BJ (cell line): ENCODE measurements at regions not wholly inside any gene's neighbourhood (a gene's known extent, or its start where the extent isn't known, plus 50 kb on each side); places are given as distances from the start of the nearest gene placed in this dataset.

Source experiments
- CTCF ChIA-PET: fragments of 350-600 bp; formaldehyde crosslinking; extraction: SDS; loops from one replicate; lab custom pipeline; 2021; ENCODE audit warnings: antibody characterized with exemption, inconsistent platforms; lab: Yijun Ruan, JAX
- POLR2A ChIA-PET: fragments of 300-600 bp; sonication (Branson Sonifier 250); formaldehyde crosslinking; extraction: SDS; loops from one replicate; lab custom pipeline; 2021; ENCODE audit warnings: antibody characterized with exemption; lab: Charles Lee
- DNase-seq: peaks from one replicate; pipeline ENCODE4 v3.0.0-alpha.2; 2011; ENCODE audit warnings: low read depth
- H3K27me3 ChIP-seq: 2 replicates; pipeline ENCODE4 v1.6.0; 2011; ENCODE audit warnings: low read length; ENCODE audit not compliant: control insufficient read depth, insufficient read depth
- H3K36me3 ChIP-seq: 2 replicates; pipeline ENCODE4 v1.5.1; 2011; ENCODE audit warnings: low read length; ENCODE audit not compliant: control insufficient read depth, insufficient read depth
- H3K4me3 ChIP-seq: 2 replicates; pipeline ENCODE4 v1.5.1; 2011; ENCODE audit warnings: low read depth, mild to moderate bottlenecking, control low read depth, low read length
- TF ChIP-seq, protein P1 (sequence below): IDR thresholded peaks from 2 replicates; pipeline ENCODE4 v1.5.1; 2011; ENCODE audit warnings: low read depth, mild to moderate bottlenecking, control low read depth, inconsistent platforms, low read length, moderate library complexity; ENCODE audit not compliant: insufficient read depth

DNA sequence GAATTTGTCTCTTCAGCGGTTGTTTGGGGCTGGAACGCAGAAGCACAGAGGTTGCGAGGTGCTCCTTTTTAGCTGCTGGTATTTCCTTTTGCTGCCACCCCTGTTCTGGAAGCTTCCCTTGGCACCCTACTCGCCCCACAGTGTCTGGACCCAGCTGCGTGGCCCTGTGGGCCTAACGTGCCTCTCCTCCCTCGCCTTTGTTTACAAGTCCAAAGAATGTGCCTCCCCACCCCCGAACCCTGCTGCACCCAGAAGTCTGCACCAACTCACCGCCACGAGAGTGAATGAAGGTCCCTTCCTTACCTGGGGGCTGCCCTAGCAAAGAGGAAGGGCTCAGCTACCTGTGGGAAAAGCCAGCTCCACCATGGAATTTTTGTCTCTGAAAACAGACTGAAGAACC is 139.7 kb upstream of the RPS6KA2 start:
- TF ChIP-seq, protein P1, sequence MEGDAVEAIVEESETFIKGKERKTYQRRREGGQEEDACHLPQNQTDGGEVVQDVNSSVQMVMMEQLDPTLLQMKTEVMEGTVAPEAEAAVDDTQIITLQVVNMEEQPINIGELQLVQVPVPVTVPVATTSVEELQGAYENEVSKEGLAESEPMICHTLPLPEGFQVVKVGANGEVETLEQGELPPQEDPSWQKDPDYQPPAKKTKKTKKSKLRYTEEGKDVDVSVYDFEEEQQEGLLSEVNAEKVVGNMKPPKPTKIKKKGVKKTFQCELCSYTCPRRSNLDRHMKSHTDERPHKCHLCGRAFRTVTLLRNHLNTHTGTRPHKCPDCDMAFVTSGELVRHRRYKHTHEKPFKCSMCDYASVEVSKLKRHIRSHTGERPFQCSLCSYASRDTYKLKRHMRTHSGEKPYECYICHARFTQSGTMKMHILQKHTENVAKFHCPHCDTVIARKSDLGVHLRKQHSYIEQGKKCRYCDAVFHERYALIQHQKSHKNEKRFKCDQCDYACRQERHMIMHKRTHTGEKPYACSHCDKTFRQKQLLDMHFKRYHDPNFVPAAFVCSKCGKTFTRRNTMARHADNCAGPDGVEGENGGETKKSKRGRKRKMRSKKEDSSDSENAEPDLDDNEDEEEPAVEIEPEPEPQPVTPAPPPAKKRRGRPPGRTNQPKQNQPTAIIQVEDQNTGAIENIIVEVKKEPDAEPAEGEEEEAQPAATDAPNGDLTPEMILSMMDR = no peak
- Histone ChIP-seq H3K27me3 (no peaks in the 10 kb centered on the region), H3K36me3 (no peaks in the 10 kb centered on the region), H3K4me3 (no peak overlapping the region)
- POLR2A ChIA-PET = no interaction called here
- no peak for DNase-seq
- CTCF ChIA-PET = interaction anchor here (4.1 kb wide), 1 partner anchor 8 kb away, joined by 21 read pairs; no protein-coding TSS in a partner anchor

DNA sequence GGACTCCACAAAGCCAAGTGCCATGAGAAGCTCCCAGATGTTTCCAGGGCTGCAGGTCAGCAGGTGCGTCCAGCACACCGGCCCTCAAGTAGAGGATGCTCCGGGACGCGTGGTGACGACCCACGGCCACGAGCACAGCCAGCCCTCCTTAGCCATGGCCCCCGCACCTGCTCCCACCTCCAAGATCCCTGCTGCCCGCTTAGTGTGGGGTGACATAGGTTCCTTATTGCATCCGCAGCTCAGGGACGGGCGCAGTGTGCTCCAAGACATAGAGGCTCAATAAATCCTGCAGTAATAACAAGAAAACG is 138.1 kb upstream of the RPS6KA2 start:
- H3K4me3 ChIP-seq = no peak overlapping the region
- H3K36me3 ChIP-seq = no peaks in the 10 kb centered on the region
- CTCF ChIA-PET = interaction anchor here (0.7 to 4.1 kb wide), 4 partner anchors 10 to 225 kb away, joined by 3 to 21 read pairs (median 3); no protein-coding TSS in a partner anchor
- no peaks in the 10 kb centered on the region for H3K27me3 ChIP-seq
- TF ChIP-seq, protein P1 = no peak
- POLR2A ChIA-PET = no interaction called here
- no peak for DNase-seq

DNA sequence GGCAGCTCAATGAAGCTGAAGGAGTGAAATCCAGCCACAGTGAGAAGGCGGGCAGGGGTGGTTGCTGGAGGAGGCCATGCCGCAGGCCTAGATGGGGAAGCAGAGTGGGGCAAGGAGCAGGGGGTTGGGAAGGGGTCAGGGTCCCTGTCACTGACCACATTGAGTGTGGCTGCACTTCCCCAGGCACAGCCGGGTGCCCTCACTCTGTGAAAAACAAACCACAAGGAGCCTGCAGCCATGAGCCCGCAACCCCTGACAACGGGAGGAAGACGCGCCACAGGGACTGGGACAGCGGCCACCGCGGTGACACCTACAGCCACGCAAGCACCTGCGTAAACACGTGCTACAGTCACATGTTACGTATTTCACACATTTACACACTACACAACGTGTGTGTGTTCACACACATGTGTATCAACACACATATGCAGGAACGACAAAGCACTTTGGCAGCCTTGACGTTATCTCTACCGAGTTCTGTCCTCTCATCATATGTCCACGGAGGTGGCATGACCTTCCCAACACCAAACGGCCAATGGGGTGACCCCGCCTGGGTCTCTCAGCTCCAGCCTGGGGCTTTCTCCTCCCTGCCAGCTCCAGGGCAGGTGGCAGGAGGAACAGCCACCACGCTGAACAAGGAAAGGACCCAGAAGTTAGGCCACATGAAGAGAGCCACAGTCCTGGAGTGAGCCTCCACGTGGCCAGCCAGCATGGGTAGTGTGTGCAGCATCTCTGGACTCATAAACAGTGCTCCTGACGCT is 137.6 kb upstream of the RPS6KA2 start:
- DNase-seq = no peak
- ChIA-PET CTCF (interaction anchor here (0.8 to 4.1 kb wide), 3 partner anchors 11 to 225 kb away, joined by 3 to 21 read pairs (median 3); no protein-coding TSS in a partner anchor), POLR2A (no interaction called here)
- no peaks in the 10 kb centered on the region for H3K36me3 ChIP-seq
- TF ChIP-seq, protein P1 = no peak
- H3K4me3 ChIP-seq = no peak overlapping the region
- H3K27me3 ChIP-seq = no peaks in the 10 kb centered on the region

- CTCF ChIA-PET = interaction anchor here (1.0 to 4.1 kb wide), 4 partner anchors 11 to 226 kb away, joined by 3 to 21 read pairs (median 3); no protein-coding TSS in a partner anchor
- POLR2A ChIA-PET = no interaction called here
- H3K27me3 ChIP-seq = no peaks in the 10 kb centered on the region
- H3K36me3 ChIP-seq = no peaks in the 10 kb centered on the region
- H3K4me3 ChIP-seq = no peak overlapping the region
- TF ChIP-seq, protein P1 = no peak
- no peak for DNase-seq
Observed at GRCh38 chr6:166763606-166764472, 136.8 kb upstream of the RPS6KA2 start.

GRCh38 chr6:166761801-166762200 is 134.8 kb upstream of the RPS6KA2 start:
- no peak for DNase-seq
- ChIA-PET CTCF (interaction anchor here (1.6 kb wide), 1 partner anchor 14 kb away, joined by 5 read pairs; no protein-coding TSS in a partner anchor), POLR2A (no interaction called here)
- H3K36me3 ChIP-seq = no peaks in the 10 kb centered on the region
- peaks cover 5% of the 10 kb centered on the region; the same call in 1 of the 2 replicates for H3K27me3 ChIP-seq
- TF ChIP-seq, protein P1 = no peak
- no peak overlapping the region for H3K4me3 ChIP-seq
